HepG2 (cell line): ENCODE measurements at regions not wholly inside any gene's neighbourhood (a gene's known extent, or its start where the extent isn't known, plus 50 kb on each side); places are given as distances from the start of the nearest gene placed in this dataset.
"Not testable (repeated sequence)": the region's sequence is repeated elsewhere in the genome, so short reads cannot be mapped to it uniquely, and the experiment has no call there.

Experiments
- ATAC-seq: fragments of 200-7000 bp; cut with Tn5 transposase; 3 replicates; pipeline ENCODE4 v1.9.1; 2020; ENCODE audit warnings: mild to moderate bottlenecking, moderate library complexity
- BruUV-seq: library from RNA; stranded (reverse); fragments of 400-500 nt; replicated peaks from 2 replicates; lab custom pipeline; 2021; lab: Mats Ljungman, UMichigan
- CTCF ChIA-PET: fragments of 300-600 bp; formaldehyde crosslinking; extraction: SDS; loops from one replicate; lab custom pipeline; 2021; ENCODE audit warnings: low total read pairs, inconsistent platforms, low intra/inter-chr PET ratio; lab: Yijun Ruan, JAX
- POLR2A ChIA-PET: fragments of 350-600 bp; sonication (Branson Sonifier 250); formaldehyde crosslinking; loops from one replicate; lab custom pipeline; 2020; ENCODE audit warnings: antibody characterized with exemption, inconsistent platforms; lab: Yijun Ruan, JAX
- DNase-seq: peaks from one replicate; pipeline ENCODE4 v3.0.0-alpha.2; 2015; ENCODE audit warnings: low spot score
- FAIRE-seq: peaks from 3 replicates; lab custom pipeline; 2011; peaks lifted over from hg19 to GRCh38; lab: Jason Lieb, UNC
- H2AFZ ChIP-seq: one replicate; pipeline ENCODE4 v1.6.1; 2011; ENCODE audit warnings: low read length, inconsistent platforms
- H3K27ac ChIP-seq: fragments of 300-600 bp; 3 replicates; pipeline ENCODE4 v1.8.0; 2011; ENCODE audit warnings: mixed run types, mild to moderate bottlenecking, mixed read lengths, low read length, inconsistent platforms; ENCODE audit not compliant: insufficient read depth; ENCODE audit errors: extremely low read length
- H3K27me3 ChIP-seq, 2 experiments: fragments of 200-600 bp in 1 of 2; 2 replicates in 1 of 2; 3 replicates in 1 of 2; pipeline versions ENCODE4 v1.6.0 to v1.8.0; 2011; ENCODE audit warnings: low read length in 2 of 2, mild to moderate bottlenecking in 2 of 2, moderate library complexity in 2 of 2, inconsistent platforms in 1 of 2; ENCODE audit not compliant: insufficient read depth in 2 of 2, control insufficient read depth in 1 of 2
- H3K36me3 ChIP-seq, 2 experiments: fragments of 200-600 bp in 1 of 2; replicated peaks in 1 of 2; 2 replicates in 1 of 2; 3 replicates in 1 of 2; pipeline versions ENCODE4 v1.5.1 to v1.8.0; 2011; ENCODE audit warnings: low read length in 2 of 2, inconsistent platforms in 1 of 2; ENCODE audit not compliant: insufficient read depth in 2 of 2, control insufficient read depth in 1 of 2
- H3K4me1 ChIP-seq: 2 replicates; pipeline ENCODE4 v1.5.1; 2012; ENCODE audit warnings: low read length, inconsistent platforms; ENCODE audit not compliant: insufficient read depth
- H3K4me2 ChIP-seq: 2 replicates; pipeline ENCODE4 v1.6.0; 2011; ENCODE audit warnings: low read depth, low read length, inconsistent platforms
- H3K4me3 ChIP-seq, 3 experiments: fragments of 200-600 bp in 1 of 3; sonication (generic), shearing (Covaris generic) in 1 of 3; replicated peaks in 1 of 3; 2 replicates each; pipeline ENCODE4 v1.5.1; 2011 to 2016; ENCODE audit warnings: low read length in 3 of 3, inconsistent platforms in 2 of 3, low read depth in 2 of 3, mild to moderate bottlenecking in 2 of 3, control low read depth in 1 of 3, mixed read lengths in 1 of 3; ENCODE audit not compliant: insufficient read depth in 1 of 3
- H3K79me2 ChIP-seq: one replicate; pipeline ENCODE4 v1.6.1; 2011; ENCODE audit warnings: low read length, inconsistent platforms; ENCODE audit not compliant: insufficient read depth
- H3K9ac ChIP-seq: 2 replicates; pipeline ENCODE4 v1.6.0; 2011; ENCODE audit warnings: mild to moderate bottlenecking, low read depth, low read length, inconsistent platforms; ENCODE audit not compliant: insufficient read depth
- H3K9me3 ChIP-seq: 2 replicates; pipeline ENCODE4 v1.5.1; 2012; ENCODE audit warnings: mild to moderate bottlenecking, low read length
- H4K20me1 ChIP-seq: 2 replicates; pipeline ENCODE4 v1.6.0; 2011; ENCODE audit warnings: inconsistent platforms, mild to moderate bottlenecking, low read length, moderate library complexity; ENCODE audit not compliant: insufficient read depth
- GABPB1 ChIP-seq: IDR thresholded peaks from 2 replicates; pipeline ENCODE4 v1.6.1; 2016; ENCODE audit warnings: mild to moderate bottlenecking, missing genetic modification reagents, moderate library complexity, missing compliant biosample characterization
- GPN1 ChIP-seq: sonication (generic); formaldehyde crosslinking; IDR thresholded peaks from 2 replicates; pipeline ENCODE4 v1.5.1; 2020; ENCODE audit warnings: missing genetic modification reagents, borderline replicate concordance
- HHEX ChIP-seq: IDR thresholded peaks from 2 replicates; pipeline ENCODE4 v1.6.1; 2016; ENCODE audit warnings: control low read depth
- IKZF1 ChIP-seq: fragments of 450-650 bp; IDR thresholded peaks from 2 replicates; pipeline ENCODE4 v1.7.1; 2016
- KDM1A ChIP-seq: IDR thresholded peaks from 2 replicates; pipeline ENCODE4 v1.6.1; 2016; ENCODE audit warnings: missing compliant biosample characterization
- ZNF570 ChIP-seq: sonication (generic); formaldehyde crosslinking; IDR thresholded peaks from 2 replicates; pipeline ENCODE4 v1.4.0; 2020; ENCODE audit warnings: mild to moderate bottlenecking, missing genetic modification reagents, borderline replicate concordance
- ZNF703 ChIP-seq: sonication (generic); formaldehyde crosslinking; IDR thresholded peaks from 2 replicates; pipeline ENCODE4 v1.5.1; 2020; ENCODE audit warnings: missing genetic modification reagents, mild to moderate bottlenecking, moderate library complexity, borderline replicate concordance
- ZNF792 ChIP-seq: IDR thresholded peaks from 2 replicates; pipeline ENCODE4 v1.6.1; 2016
- ZNF841 ChIP-seq: sonication (generic); formaldehyde crosslinking; IDR thresholded peaks from 2 replicates; pipeline ENCODE4 v1.8.1; 2023; ENCODE audit warnings: missing genetic modification reagents, borderline replicate concordance
- WGBS: methylation state at CpG from one replicate; pipeline ENCODE4 v1.1.6; 2017; ENCODE audit warnings: low lambda C conversion rate; 5-methylcytosine and 5-hydroxymethylcytosine counted together
- in situ Hi-C: cut with HindIII; loops from 2 replicates; pipeline ENCODE4 v1.10.0; 2017; ENCODE audit warnings: low pct_unique_long_range_greater_than_20kb; ENCODE audit not compliant: extremely low pct_ligation_motif_present
- intact Hi-C: fragments of 100-400 bp; cut with micrococcal nuclease; formaldehyde crosslinking; loops from one replicate; pipeline ENCODE4 v1.10.0; 2022; ENCODE audit not compliant: unreplicated experiment
- TF ChIP-seq, protein P1 (sequence below): sonication (generic); formaldehyde crosslinking; IDR thresholded peaks from 2 replicates; pipeline ENCODE4 v1.4.0; 2020; ENCODE audit warnings: mild to moderate bottlenecking, missing genetic modification reagents
- TF ChIP-seq, protein P2 (sequence below): sonication (generic); formaldehyde crosslinking; IDR thresholded peaks from 2 replicates; pipeline ENCODE4 v1.8.1; 2023; ENCODE audit warnings: mild to moderate bottlenecking, missing genetic modification reagents
- TF ChIP-seq, protein P3 (sequence below): sonication (generic); formaldehyde crosslinking; IDR thresholded peaks from 2 replicates; pipeline ENCODE4 v1.4.0; 2020; ENCODE audit warnings: missing genetic modification reagents, mild to moderate bottlenecking, borderline replicate concordance
- TF ChIP-seq, protein P4 (sequence below): sonication (generic); formaldehyde crosslinking; IDR thresholded peaks from 2 replicates; pipeline ENCODE4 v1.5.1; 2020; ENCODE audit warnings: missing genetic modification reagents, mild to moderate bottlenecking, borderline replicate concordance

DNA sequence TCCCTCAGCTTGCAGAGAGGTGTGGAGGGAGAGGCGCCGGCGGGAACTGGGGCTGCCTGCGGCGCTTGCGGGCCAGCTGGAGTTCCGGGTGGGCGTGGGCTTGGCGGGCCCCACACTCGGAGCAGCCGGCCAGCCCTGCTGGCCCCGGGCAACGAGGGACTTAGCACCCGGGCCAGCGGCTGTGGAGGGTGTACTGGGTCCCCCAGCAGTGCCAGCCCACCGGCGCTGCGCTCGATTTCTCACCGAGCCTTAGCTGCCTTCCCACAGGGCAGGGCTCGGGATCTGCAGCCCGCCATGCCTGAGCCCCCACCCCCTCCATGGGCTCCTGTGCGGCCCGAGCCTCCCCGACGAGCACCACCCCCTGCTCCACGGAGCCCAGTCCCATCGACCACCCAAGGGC is 133.5 kb upstream of the NRP1 start:
- H3K27ac ChIP-seq, H3K4me1 ChIP-seq, H3K4me3 ChIP-seq, H3K4me2 ChIP-seq, intact Hi-C loops, in situ Hi-C loops, POLR2A ChIA-PET, ATAC-seq, H4K20me1 ChIP-seq, BruUV-seq, H3K27me3 ChIP-seq, H3K79me2 ChIP-seq, FAIRE-seq, DNase-seq, H2AFZ ChIP-seq, H3K36me3 ChIP-seq, CTCF ChIA-PET, H3K9me3 ChIP-seq, H3K9ac ChIP-seq: not testable (repeated sequence)
- no CpG with 5 or more reads among the region's 28 CpGs for WGBS

DNA sequence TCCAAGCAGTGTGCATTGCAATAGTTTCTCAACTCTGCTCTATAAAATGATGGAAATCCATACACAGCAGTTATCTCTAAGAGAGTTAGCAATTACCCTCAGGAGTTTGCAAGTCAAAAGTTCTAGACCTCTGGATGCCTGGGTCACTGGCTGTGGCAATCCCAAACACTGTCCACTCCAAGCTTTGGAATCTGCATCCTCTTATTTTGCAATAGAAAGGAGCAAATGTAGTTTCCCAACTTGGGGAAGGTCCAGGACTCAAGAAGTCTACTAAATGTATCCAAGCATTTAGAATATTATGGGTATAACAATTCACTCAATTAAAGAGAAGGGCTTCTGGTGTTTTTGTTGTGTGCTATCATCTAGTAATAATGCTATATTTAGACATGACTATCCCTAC is 131.3 kb upstream of the NRP1 start:
- no peak overlapping the region for H3K27ac ChIP-seq
- in situ Hi-C loops (no loop called here), intact Hi-C loops (no loop called here)
- H3K79me2 ChIP-seq: no peaks in the 10 kb centered on the region
- BruUV-seq: no TSS peak
- no peaks in the 10 kb centered on the region for H3K9me3 ChIP-seq
- H3K9ac ChIP-seq: no peak overlapping the region
- ChIA-PET POLR2A (no interaction called here), CTCF (no interaction called here)
- no peak for FAIRE-seq
- no peaks in the 10 kb centered on the region for H3K27me3 ChIP-seq
- no peak overlapping the region for H2AFZ ChIP-seq
- no peaks in the 10 kb centered on the region for H3K4me1 ChIP-seq
- ATAC-seq: no peak
- H3K4me2 ChIP-seq: no peak overlapping the region
- no peak for DNase-seq
- no peak overlapping the region for H3K4me3 ChIP-seq
- H4K20me1 ChIP-seq: no peaks in the 10 kb centered on the region
- no peaks in the 10 kb centered on the region for H3K36me3 ChIP-seq
- TF ChIP-seq GABPB1 (CRISPR knock-in tag) (no peak), ZNF792 (CRISPR knock-in tag) (no peak), HHEX (CRISPR knock-in tag) (no peak), IKZF1 (no peak), ZNF570 (CRISPR knock-in tag) (no peak), ZNF841 (no peak), KDM1A (CRISPR knock-in tag) (no peak), ZNF703 (CRISPR knock-in tag) (no peak), GPN1 (CRISPR knock-in tag) (no peak)
- TF ChIP-seq, protein P1, sequence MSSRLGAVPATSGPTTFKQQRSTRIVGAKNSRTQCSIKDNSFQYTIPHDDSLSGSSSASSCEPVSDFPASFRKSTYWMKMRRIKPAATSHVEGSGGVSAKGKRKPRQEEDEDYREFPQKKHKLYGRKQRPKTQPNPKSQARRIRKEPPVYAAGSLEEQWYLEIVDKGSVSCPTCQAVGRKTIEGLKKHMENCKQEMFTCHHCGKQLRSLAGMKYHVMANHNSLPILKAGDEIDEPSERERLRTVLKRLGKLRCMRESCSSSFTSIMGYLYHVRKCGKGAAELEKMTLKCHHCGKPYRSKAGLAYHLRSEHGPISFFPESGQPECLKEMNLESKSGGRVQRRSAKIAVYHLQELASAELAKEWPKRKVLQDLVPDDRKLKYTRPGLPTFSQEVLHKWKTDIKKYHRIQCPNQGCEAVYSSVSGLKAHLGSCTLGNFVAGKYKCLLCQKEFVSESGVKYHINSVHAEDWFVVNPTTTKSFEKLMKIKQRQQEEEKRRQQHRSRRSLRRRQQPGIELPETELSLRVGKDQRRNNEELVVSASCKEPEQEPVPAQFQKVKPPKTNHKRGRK (CRISPR knock-in tag): no peak
- TF ChIP-seq, protein P2, sequence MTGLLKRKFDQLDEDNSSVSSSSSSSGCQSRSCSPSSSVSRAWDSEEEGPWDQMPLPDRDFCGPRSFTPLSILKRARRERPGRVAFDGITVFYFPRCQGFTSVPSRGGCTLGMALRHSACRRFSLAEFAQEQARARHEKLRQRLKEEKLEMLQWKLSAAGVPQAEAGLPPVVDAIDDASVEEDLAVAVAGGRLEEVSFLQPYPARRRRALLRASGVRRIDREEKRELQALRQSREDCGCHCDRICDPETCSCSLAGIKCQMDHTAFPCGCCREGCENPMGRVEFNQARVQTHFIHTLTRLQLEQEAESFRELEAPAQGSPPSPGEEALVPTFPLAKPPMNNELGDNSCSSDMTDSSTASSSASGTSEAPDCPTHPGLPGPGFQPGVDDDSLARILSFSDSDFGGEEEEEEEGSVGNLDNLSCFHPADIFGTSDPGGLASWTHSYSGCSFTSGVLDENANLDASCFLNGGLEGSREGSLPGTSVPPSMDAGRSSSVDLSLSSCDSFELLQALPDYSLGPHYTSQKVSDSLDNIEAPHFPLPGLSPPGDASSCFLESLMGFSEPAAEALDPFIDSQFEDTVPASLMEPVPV (CRISPR knock-in tag): no peak
- TF ChIP-seq, protein P3, sequence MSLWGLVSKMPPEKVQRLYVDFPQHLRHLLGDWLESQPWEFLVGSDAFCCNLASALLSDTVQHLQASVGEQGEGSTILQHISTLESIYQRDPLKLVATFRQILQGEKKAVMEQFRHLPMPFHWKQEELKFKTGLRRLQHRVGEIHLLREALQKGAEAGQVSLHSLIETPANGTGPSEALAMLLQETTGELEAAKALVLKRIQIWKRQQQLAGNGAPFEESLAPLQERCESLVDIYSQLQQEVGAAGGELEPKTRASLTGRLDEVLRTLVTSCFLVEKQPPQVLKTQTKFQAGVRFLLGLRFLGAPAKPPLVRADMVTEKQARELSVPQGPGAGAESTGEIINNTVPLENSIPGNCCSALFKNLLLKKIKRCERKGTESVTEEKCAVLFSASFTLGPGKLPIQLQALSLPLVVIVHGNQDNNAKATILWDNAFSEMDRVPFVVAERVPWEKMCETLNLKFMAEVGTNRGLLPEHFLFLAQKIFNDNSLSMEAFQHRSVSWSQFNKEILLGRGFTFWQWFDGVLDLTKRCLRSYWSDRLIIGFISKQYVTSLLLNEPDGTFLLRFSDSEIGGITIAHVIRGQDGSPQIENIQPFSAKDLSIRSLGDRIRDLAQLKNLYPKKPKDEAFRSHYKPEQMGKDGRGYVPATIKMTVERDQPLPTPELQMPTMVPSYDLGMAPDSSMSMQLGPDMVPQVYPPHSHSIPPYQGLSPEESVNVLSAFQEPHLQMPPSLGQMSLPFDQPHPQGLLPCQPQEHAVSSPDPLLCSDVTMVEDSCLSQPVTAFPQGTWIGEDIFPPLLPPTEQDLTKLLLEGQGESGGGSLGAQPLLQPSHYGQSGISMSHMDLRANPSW (CRISPR knock-in tag): no peak
- TF ChIP-seq, protein P4, sequence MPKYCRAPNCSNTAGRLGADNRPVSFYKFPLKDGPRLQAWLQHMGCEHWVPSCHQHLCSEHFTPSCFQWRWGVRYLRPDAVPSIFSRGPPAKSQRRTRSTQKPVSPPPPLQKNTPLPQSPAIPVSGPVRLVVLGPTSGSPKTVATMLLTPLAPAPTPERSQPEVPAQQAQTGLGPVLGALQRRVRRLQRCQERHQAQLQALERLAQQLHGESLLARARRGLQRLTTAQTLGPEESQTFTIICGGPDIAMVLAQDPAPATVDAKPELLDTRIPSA (CRISPR knock-in tag): no peak
